GM21360 (cell line): ENCODE measurements at regions not wholly inside any gene's neighbourhood (a gene's known extent, or its start where the extent isn't known, plus 50 kb on each side); places are given as distances from the start of the nearest gene placed in this dataset.
"Not testable (repeated sequence)": the region's sequence is repeated elsewhere in the genome, so short reads cannot be mapped to it uniquely, and the experiment has no call there.

ENCODE experiments used
- ATAC-seq: cut with Tn5 transposase; IDR thresholded peaks from one replicate; pipeline ENCODE4 v1.9.1; 2021; ENCODE audit warnings: mild to moderate bottlenecking, moderate library complexity; ENCODE audit not compliant: unreplicated experiment

GRCh38 chr5:111983459-111983858 lies 226.5 kb upstream of the NREP start:
- ATAC-seq, result no peak

GRCh38 chr5:111977436-111977829 lies 220.4 kb upstream of the NREP start:
- ATAC-seq, result no peak

- ATAC-seq, result no peak
Observed at GRCh38 chr5:111976705-111977435, 219.9 kb upstream of the NREP start.

- ATAC-seq, result no peak
Observed at GRCh38 chr5:111975133-111975532, 218.1 kb upstream of the NREP start.

GRCh38 chr5:111973961-111974360 lies 217.0 kb upstream of the NREP start:
- no peak for ATAC-seq

- ATAC-seq, result no peak
Observed at GRCh38 chr5:111972548-111972947, 215.6 kb upstream of the NREP start.

GRCh38 chr5:111972080-111972479 lies 215.1 kb upstream of the NREP start:
- no peak for ATAC-seq

- no peak for ATAC-seq
Observed at GRCh38 chr5:111968459-111968858, 211.5 kb upstream of the NREP start.

GRCh38 chr5:111967463-111967862 lies 210.5 kb upstream of the NREP start:
- ATAC-seq, result no peak

GRCh38 chr5:111966290-111966689 lies 209.3 kb upstream of the NREP start:
- no peak for ATAC-seq

GRCh38 chr5:111963555-111963954 lies 206.6 kb upstream of the NREP start:
- no peak for ATAC-seq

GRCh38 chr5:111962906-111963305 lies 205.9 kb upstream of the NREP start:
- no peak for ATAC-seq

GRCh38 chr5:111961862-111962261 lies 204.9 kb upstream of the NREP start:
- ATAC-seq, result no peak

GRCh38 chr5:111960476-111961215 lies 203.7 kb upstream of the NREP start:
- no peak for ATAC-seq

GRCh38 chr5:111958851-111959250 lies 201.9 kb upstream of the NREP start:
- ATAC-seq, result no peak

GRCh38 chr5:111956765-111957164 lies 199.8 kb upstream of the NREP start:
- not testable (repeated sequence) for ATAC-seq

- ATAC-seq, result no peak
Observed at GRCh38 chr5:111954516-111955395, 197.8 kb upstream of the NREP start.

- ATAC-seq, result no peak
Observed at GRCh38 chr5:111953351-111954127, 196.5 kb upstream of the NREP start.

GRCh38 chr5:111952555-111952954 lies 195.6 kb upstream of the NREP start:
- no peak for ATAC-seq

- ATAC-seq, result no peak
Observed at GRCh38 chr5:111950660-111951059, 193.7 kb upstream of the NREP start.
